ENCODE measurements at regions not wholly inside any gene's neighbourhood (a gene's known extent, or its start where the extent isn't known, plus 50 kb on each side); places are given as distances from the start of the nearest gene placed in this dataset.

GRCh38 chr2:5914811-5915611 is 222.8 kb downstream of the SOX11 start:
- no peak for DNase-seq (ENCODE audit: low read depth)

- DNase-seq (ENCODE audit: low read depth) = no peak
Measured at GRCh38 chr2:5915881-5916310, 223.7 kb downstream of the SOX11 start.

- DNase-seq (ENCODE audit: low read depth) = no peak
Measured at GRCh38 chr2:5921081-5921642, 229.0 kb downstream of the SOX11 start.

- DNase-seq (ENCODE audit: low read depth) = no peak
Measured at GRCh38 chr2:5923957-5924945, 232.1 kb downstream of the SOX11 start.

GRCh38 chr2:5925604-5926003 is 233.4 kb downstream of the SOX11 start:
- DNase-seq (ENCODE audit: low read depth) = no peak

- no peak for DNase-seq (ENCODE audit: low read depth)
Measured at GRCh38 chr2:5926871-5927512, 234.8 kb downstream of the SOX11 start.

GRCh38 chr2:5932556-5933469 is 240.6 kb downstream of the SOX11 start:
- DNase-seq (ENCODE audit: low read depth) = no peak

GRCh38 chr2:5933669-5934068 is 241.5 kb downstream of the SOX11 start:
- DNase-seq (ENCODE audit: low read depth) = no peak

- no peak for DNase-seq (ENCODE audit: low read depth)
Measured at GRCh38 chr2:5937321-5937720, 245.1 kb downstream of the SOX11 start.

- DNase-seq (ENCODE audit: low read depth) = no peak
Measured at GRCh38 chr2:5937851-5938565, 245.8 kb downstream of the SOX11 start.

- no peak for DNase-seq (ENCODE audit: low read depth)
Measured at GRCh38 chr2:5938566-5938896, 246.3 kb downstream of the SOX11 start.

GRCh38 chr2:5939553-5939952 is 247.4 kb downstream of the SOX11 start:
- no peak for DNase-seq (ENCODE audit: low read depth)

- DNase-seq (ENCODE audit: low read depth) = no peak
Measured at GRCh38 chr2:5940596-5941535, 248.7 kb downstream of the SOX11 start.

GRCh38 chr2:5942204-5942603 is 250.0 kb downstream of the SOX11 start:
- DNase-seq (ENCODE audit: low read depth) = no peak

- no peak for DNase-seq (ENCODE audit: low read depth)
Measured at GRCh38 chr2:5945742-5946141, 253.6 kb downstream of the SOX11 start.

GRCh38 chr2:5946225-5947115 is 254.3 kb downstream of the SOX11 start:
- DNase-seq (ENCODE audit: low read depth) = no peak

GRCh38 chr2:5950736-5951135 is 258.6 kb downstream of the SOX11 start:
- DNase-seq (ENCODE audit: low read depth) = no peak

GRCh38 chr2:5951471-5951870 is 259.3 kb downstream of the SOX11 start:
- no peak for DNase-seq (ENCODE audit: low read depth)
